ENCODE measurements at regions not wholly inside any gene's neighbourhood (a gene's known extent, or its start where the extent isn't known, plus 50 kb on each side); places are given as distances from the start of the nearest gene placed in this dataset.

GRCh38 chr13:97700306-97700848 lies 253.1 kb upstream of the IPO5 start:
- Histone ChIP-seq H4K20me1 (ENCODE audit: insufficient read depth, low read length) (no peaks in the 10 kb centered on the region), H3K79me2 (ENCODE audit: insufficient read depth, low read length) (no peaks in the 10 kb centered on the region), H3K36me3 (replicated peaks in 1 of 2; ENCODE audit: control insufficient read depth in 1 of 2, insufficient read depth in 2 of 2, low read length in 2 of 2) (no peaks in the 10 kb centered on the region), H2AFZ (ENCODE audit: low read length) (no peak overlapping the region), H3K9ac (ENCODE audit: insufficient read depth, low read depth, low read length) (no peak overlapping the region), H3K9me3 (ENCODE audit: low read length) (no peaks in the 10 kb centered on the region), H3K27me3 (ENCODE audit: control insufficient read depth in 1 of 2, insufficient read depth in 2 of 2, low read length in 2 of 2) (peaks cover 0 to 1% of the 10 kb centered on the region in 2 experiments; a peak in 1 of 5 replicates), H3K4me3 (replicated peaks in 1 of 3; ENCODE audit: insufficient read depth in 1 of 3, low read depth in 2 of 3, low read length in 3 of 3) (no peak overlapping the region), H3K4me1 (ENCODE audit: insufficient read depth, low read length) (no peaks in the 10 kb centered on the region), H3K27ac (ENCODE audit: extremely low read length, insufficient read depth, low read length) (no peak overlapping the region), H3K4me2 (ENCODE audit: low read depth, low read length) (no peak overlapping the region)
- TF ChIP-seq MEIS2 (CRISPR knock-in tag; IDR thresholded peaks at IDR 0.05): no peak
- TF ChIP-seq MAFF (IDR thresholded peaks at IDR 0.05; ENCODE audit: low read depth, low read length): peak; percentile 66
- TF ChIP-seq MAFK (conservative IDR thresholded peaks at IDR 0.05 in 1 of 2, IDR thresholded peaks at IDR 0.05 in 1 of 2; ENCODE audit: low read length in 2 of 2): peak; percentile 41 to 76; a peak in 3 of 4 replicates
- ChIA-PET CTCF (ENCODE audit: low intra/inter-chr PET ratio, low total read pairs) (no interaction called here), POLR2A (no interaction called here)
- 16% methylated on average over 6 of the region's 6 CpGs for WGBS (ENCODE audit: low lambda C conversion rate)
- in situ Hi-C loops (cut with HindIII; ENCODE audit: extremely low pct_ligation_motif_present, low pct_unique_long_range_greater_than_20kb): no loop called here
- FAIRE-seq: no peak
- no peak for DNase-seq (ENCODE audit: low spot score)
- BruUV-seq (replicated peaks): no TSS peak
- ATAC-seq: no peak
- intact Hi-C loops (cut with micrococcal nuclease; ENCODE audit: unreplicated experiment): no loop called here

GRCh38 chr13:97702614-97703013 lies 250.9 kb upstream of the IPO5 start:
- H3K27me3 ChIP-seq (ENCODE audit: control insufficient read depth in 1 of 2, insufficient read depth in 2 of 2, low read length in 2 of 2): peaks cover 0 to 1% of the 10 kb centered on the region in 2 experiments; a peak in 1 of 5 replicates
- no peaks in the 10 kb centered on the region for H3K36me3 ChIP-seq (replicated peaks in 1 of 2; ENCODE audit: control insufficient read depth in 1 of 2, insufficient read depth in 2 of 2, low read length in 2 of 2)
- H3K4me1 ChIP-seq (ENCODE audit: insufficient read depth, low read length): no peaks in the 10 kb centered on the region
- ATAC-seq: no peak
- intact Hi-C loops (cut with micrococcal nuclease; ENCODE audit: unreplicated experiment): no loop called here
- H3K79me2 ChIP-seq (ENCODE audit: insufficient read depth, low read length): no peaks in the 10 kb centered on the region
- no peaks in the 10 kb centered on the region for H4K20me1 ChIP-seq (ENCODE audit: insufficient read depth, low read length)
- no peaks in the 10 kb centered on the region for H3K9me3 ChIP-seq (ENCODE audit: low read length)
- ChIA-PET CTCF (ENCODE audit: low intra/inter-chr PET ratio, low total read pairs) (no interaction called here), POLR2A (no interaction called here)
- peak; percentile 60 to 76 for TF ChIP-seq MAFK (conservative IDR thresholded peaks at IDR 0.05 in 1 of 2, IDR thresholded peaks at IDR 0.05 in 1 of 2; ENCODE audit: low read length in 2 of 2)
- peak; percentile 77 for TF ChIP-seq MAFF (IDR thresholded peaks at IDR 0.05; ENCODE audit: low read depth, low read length)
- no peak for TF ChIP-seq RAD51 (IDR thresholded peaks at IDR 0.05; ENCODE audit: borderline replicate concordance)
- TF ChIP-seq ZIK1 (CRISPR knock-in tag; IDR thresholded peaks at IDR 0.05; ENCODE audit: borderline replicate concordance, low read depth): no peak
- no peak for TF ChIP-seq EZH2 (conservative IDR thresholded peaks at IDR 0.05; ENCODE audit: low read depth, low read length)
- TF ChIP-seq ZNF382 (CRISPR knock-in tag; IDR thresholded peaks at IDR 0.05; ENCODE audit: borderline replicate concordance): no peak
- no peak for TF ChIP-seq EEA1 (CRISPR knock-in tag; IDR thresholded peaks at IDR 0.05; ENCODE audit: borderline replicate concordance)
- H2AFZ ChIP-seq (ENCODE audit: low read length): no peak overlapping the region
- in situ Hi-C loops (cut with HindIII; ENCODE audit: extremely low pct_ligation_motif_present, low pct_unique_long_range_greater_than_20kb): no loop called here
- no peak overlapping the region for H3K4me2 ChIP-seq (ENCODE audit: low read depth, low read length)
- no peak overlapping the region for H3K4me3 ChIP-seq (replicated peaks in 1 of 3; ENCODE audit: insufficient read depth in 1 of 3, low read depth in 2 of 3, low read length in 3 of 3)
- H3K27ac ChIP-seq (ENCODE audit: extremely low read length, insufficient read depth, low read length): no peak overlapping the region
- DNase-seq (ENCODE audit: low spot score): no peak
- no peak for FAIRE-seq
- H3K9ac ChIP-seq (ENCODE audit: insufficient read depth, low read depth, low read length): no peak overlapping the region
- no TSS peak for BruUV-seq (replicated peaks)
